Keratinocyte (primary cell): ENCODE measurements at regions not wholly inside any gene's neighbourhood (a gene's known extent, or its start where the extent isn't known, plus 50 kb on each side); places are given as distances from the start of the nearest gene placed in this dataset.

Experiments used
- DNase-seq: peaks from one replicate; pipeline ENCODE4 v3.0.0-alpha.2; 2011; ENCODE audit warnings: low read depth, missing footprints, low spot score
- FAIRE-seq: peaks from 2 replicates; lab custom pipeline; 2011; peaks lifted over from hg19 to GRCh38; lab: Jason Lieb, UNC
- H2AFZ ChIP-seq: 2 replicates; pipeline ENCODE4 v1.6.0; 2012; ENCODE audit warnings: low read length, control low read depth, inconsistent platforms; ENCODE audit not compliant: control insufficient read depth
- H3K27ac ChIP-seq: 2 replicates; pipeline ENCODE4 v1.5.1; 2011; ENCODE audit warnings: low read length; ENCODE audit not compliant: control insufficient read depth, insufficient read depth
- H3K27me3 ChIP-seq: 3 replicates; pipeline ENCODE4 v1.6.0; 2011; ENCODE audit warnings: low read length; ENCODE audit not compliant: control insufficient read depth, insufficient read depth; ENCODE audit errors: extremely low read depth
- H3K36me3 ChIP-seq, 2 experiments: 2 replicates in 1 of 2; 3 replicates in 1 of 2; pipeline ENCODE4 v1.5.1; 2011; ENCODE audit warnings: low read length in 2 of 2, mild to moderate bottlenecking in 1 of 2; ENCODE audit not compliant: control insufficient read depth in 2 of 2, insufficient read depth in 2 of 2; ENCODE audit errors: extremely low read depth in 1 of 2
- H3K4me1 ChIP-seq: 3 replicates; pipeline ENCODE4 v1.5.1; 2011; ENCODE audit warnings: low read length; ENCODE audit not compliant: control insufficient read depth, insufficient read depth; ENCODE audit errors: extremely low read depth
- H3K4me2 ChIP-seq: 3 replicates; pipeline ENCODE4 v1.6.0; 2011; ENCODE audit warnings: low read depth, low read length; ENCODE audit not compliant: control insufficient read depth, insufficient read depth; ENCODE audit errors: extremely low read depth
- H3K4me3 ChIP-seq, 3 experiments: fragments of 200-600 bp in 1 of 3; sonication (generic) in 1 of 3; 2 replicates in 2 of 3; 3 replicates in 1 of 3; pipeline ENCODE4 v1.5.1; 2011 to 2016; ENCODE audit warnings: low read length in 3 of 3, mild to moderate bottlenecking in 3 of 3, control low read depth in 2 of 3, inconsistent platforms in 1 of 3, low read depth in 1 of 3, mixed read lengths in 1 of 3, mixed run types in 1 of 3, moderate library complexity in 1 of 3; ENCODE audit not compliant: control insufficient read depth in 2 of 3, insufficient read depth in 2 of 3; ENCODE audit errors: extremely low read depth in 1 of 3
- H3K79me2 ChIP-seq: 2 replicates; pipeline ENCODE4 v1.6.0; 2012; ENCODE audit warnings: low read length; ENCODE audit not compliant: control insufficient read depth, insufficient read depth
- H3K9ac ChIP-seq: 3 replicates; pipeline ENCODE4 v1.6.0; 2011; ENCODE audit warnings: low read length; ENCODE audit not compliant: control insufficient read depth, insufficient read depth; ENCODE audit errors: extremely low read depth
- H3K9me1 ChIP-seq: 3 replicates; pipeline ENCODE4 v1.6.0; 2011; ENCODE audit warnings: low read length; ENCODE audit not compliant: control insufficient read depth, insufficient read depth; ENCODE audit errors: extremely low read depth
- H3K9me3 ChIP-seq: 2 replicates; pipeline ENCODE4 v1.5.1; 2012; ENCODE audit warnings: low read depth, low read length; ENCODE audit not compliant: control insufficient read depth
- H4K20me1 ChIP-seq: 3 replicates; pipeline ENCODE4 v1.6.0; 2011; ENCODE audit warnings: low read length; ENCODE audit not compliant: control insufficient read depth, insufficient read depth; ENCODE audit errors: extremely low read depth
- CTCF ChIP-seq, 3 experiments: IDR thresholded peaks in 1 of 3; conservative IDR thresholded peaks in 1 of 3; optimal IDR thresholded peaks in 1 of 3; 2 replicates in 2 of 3; 3 replicates in 1 of 3; pipeline versions ENCODE3 to v1.5.1; 2011; ENCODE audit warnings: low read length in 3 of 3, mild to moderate bottlenecking in 3 of 3, moderate library complexity in 2 of 3, control low read depth in 1 of 3, inconsistent platforms in 1 of 3; ENCODE audit not compliant: insufficient read depth in 2 of 3; ENCODE audit errors: extremely low read depth in 1 of 3
- EZH2 ChIP-seq: IDR thresholded peaks from one replicate; pipeline ENCODE4 v1.6.1; 2012; ENCODE audit warnings: inconsistent platforms, mild to moderate bottlenecking, low read length, moderate library complexity
- dilution Hi-C: fragments of 300-500 bp; cut with MboI; formaldehyde crosslinking; loops from one replicate; pipeline ENCODE4 v1.7.0; 2020; ENCODE audit warnings: low sequenced_read_pairs; ENCODE audit not compliant: extremely low pct_ligation_motif_present

- no peaks in the 10 kb centered on the region for H3K4me1 ChIP-seq
- H3K27ac ChIP-seq = no peak overlapping the region
- H3K4me3 ChIP-seq = no peak overlapping the region
- DNase-seq = no peak
- no peaks in the 10 kb centered on the region for H4K20me1 ChIP-seq
- no peak for FAIRE-seq
- no peaks in the 10 kb centered on the region for H3K79me2 ChIP-seq
- no peaks in the 10 kb centered on the region for H3K9me1 ChIP-seq
- dilution Hi-C loops = no loop called here
- H3K27me3 ChIP-seq = no peaks in the 10 kb centered on the region
- TF ChIP-seq CTCF (optimal IDR thresholded peaks at IDR 0.05 in 1 of 3, IDR thresholded peaks at IDR 0.05 in 1 of 3, conservative IDR thresholded peaks at IDR 0.05 in 1 of 3; ENCODE audit: extremely low read depth in 1 of 3, insufficient read depth in 2 of 3, low read length in 3 of 3) = no peak
- no peak for TF ChIP-seq EZH2
- H3K9me3 ChIP-seq = no peaks in the 10 kb centered on the region
- no peak overlapping the region for H2AFZ ChIP-seq
- H3K4me2 ChIP-seq = no peak overlapping the region
- H3K36me3 ChIP-seq = no peaks in the 10 kb centered on the region
- H3K9ac ChIP-seq = no peak overlapping the region
Measured at GRCh38 chrX:113124693-113125092, 284.1 kb upstream of the AMOT start.

- H3K4me2 ChIP-seq = no peak overlapping the region
- H3K4me1 ChIP-seq = no peaks in the 10 kb centered on the region
- no peak overlapping the region for H2AFZ ChIP-seq
- no peaks in the 10 kb centered on the region for H3K36me3 ChIP-seq
- no peak overlapping the region for H3K27ac ChIP-seq
- H3K9ac ChIP-seq = no peak overlapping the region
- H3K27me3 ChIP-seq = peaks cover 4% of the 10 kb centered on the region
- no peaks in the 10 kb centered on the region for H3K79me2 ChIP-seq
- no peaks in the 10 kb centered on the region for H3K9me3 ChIP-seq
- TF ChIP-seq CTCF (optimal IDR thresholded peaks at IDR 0.05 in 1 of 3, IDR thresholded peaks at IDR 0.05 in 1 of 3, conservative IDR thresholded peaks at IDR 0.05 in 1 of 3; ENCODE audit: extremely low read depth in 1 of 3, insufficient read depth in 2 of 3, low read length in 3 of 3) (no peak), EZH2 (no peak)
- no peaks in the 10 kb centered on the region for H3K9me1 ChIP-seq
- no peak for DNase-seq
- no peak for FAIRE-seq
- H4K20me1 ChIP-seq = no peaks in the 10 kb centered on the region
- dilution Hi-C loops = no loop called here
- no peak overlapping the region for H3K4me3 ChIP-seq
Measured at GRCh38 chrX:113075521-113075920, 234.9 kb upstream of the AMOT start.
